ENCODE measurements at regions not wholly inside any gene's neighbourhood (a gene's known extent, or its start where the extent isn't known, plus 50 kb on each side); places are given as distances from the start of the nearest gene placed in this dataset.

DNA sequence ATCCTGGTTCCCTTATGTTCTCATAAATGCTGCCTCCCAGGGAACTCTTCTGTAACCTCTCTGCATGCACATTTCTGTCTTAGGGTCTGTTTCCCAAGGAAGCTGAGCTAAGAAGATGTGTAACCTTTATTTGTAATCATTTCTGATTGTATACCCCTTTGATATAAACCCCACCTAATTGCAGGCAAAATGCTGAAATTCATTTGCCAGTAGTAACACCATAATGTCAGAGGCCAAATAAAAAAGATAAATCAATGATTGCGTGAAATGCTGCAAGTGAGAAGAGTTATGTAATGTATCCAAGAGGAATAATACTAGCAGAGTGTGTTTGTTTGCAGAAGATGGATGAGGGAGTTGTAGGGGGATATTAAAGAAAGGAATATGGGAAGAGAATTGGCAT is 822.6 kb upstream of the GRAMD2B start:
- no peak overlapping the region for H3K4me3 ChIP-seq (ENCODE audit: low read depth, low read length)
- no peak for DNase-seq (ENCODE audit: low read depth)
- TF ChIP-seq, protein P1, sequence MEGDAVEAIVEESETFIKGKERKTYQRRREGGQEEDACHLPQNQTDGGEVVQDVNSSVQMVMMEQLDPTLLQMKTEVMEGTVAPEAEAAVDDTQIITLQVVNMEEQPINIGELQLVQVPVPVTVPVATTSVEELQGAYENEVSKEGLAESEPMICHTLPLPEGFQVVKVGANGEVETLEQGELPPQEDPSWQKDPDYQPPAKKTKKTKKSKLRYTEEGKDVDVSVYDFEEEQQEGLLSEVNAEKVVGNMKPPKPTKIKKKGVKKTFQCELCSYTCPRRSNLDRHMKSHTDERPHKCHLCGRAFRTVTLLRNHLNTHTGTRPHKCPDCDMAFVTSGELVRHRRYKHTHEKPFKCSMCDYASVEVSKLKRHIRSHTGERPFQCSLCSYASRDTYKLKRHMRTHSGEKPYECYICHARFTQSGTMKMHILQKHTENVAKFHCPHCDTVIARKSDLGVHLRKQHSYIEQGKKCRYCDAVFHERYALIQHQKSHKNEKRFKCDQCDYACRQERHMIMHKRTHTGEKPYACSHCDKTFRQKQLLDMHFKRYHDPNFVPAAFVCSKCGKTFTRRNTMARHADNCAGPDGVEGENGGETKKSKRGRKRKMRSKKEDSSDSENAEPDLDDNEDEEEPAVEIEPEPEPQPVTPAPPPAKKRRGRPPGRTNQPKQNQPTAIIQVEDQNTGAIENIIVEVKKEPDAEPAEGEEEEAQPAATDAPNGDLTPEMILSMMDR (IDR thresholded peaks at IDR 0.05; ENCODE audit: control insufficient read depth, extremely low read depth, insufficient read depth): no peak

DNA sequence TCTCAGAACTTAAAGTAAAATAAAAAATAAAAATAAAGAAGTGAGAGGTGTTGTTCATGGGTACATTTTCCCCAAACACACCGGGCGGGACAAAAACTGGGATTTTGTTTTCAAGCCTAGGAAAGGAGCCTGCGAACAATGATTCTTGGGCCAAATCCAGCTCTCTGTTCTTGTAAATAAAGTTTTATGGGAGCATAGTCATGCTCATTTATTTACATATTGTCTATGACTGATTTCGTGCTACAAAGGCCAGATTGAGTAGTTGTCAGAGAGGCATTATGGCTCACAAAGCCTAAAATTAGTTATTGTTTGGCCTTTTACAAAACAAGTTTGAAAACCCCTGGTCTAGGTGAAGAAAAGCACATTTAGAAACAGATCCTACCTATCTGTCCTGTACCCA is 821.0 kb upstream of the GRAMD2B start:
- H3K4me3 ChIP-seq (ENCODE audit: low read depth, low read length): no peak overlapping the region
- DNase-seq (ENCODE audit: low read depth): peak; percentile 83
- TF ChIP-seq, protein P1 (IDR thresholded peaks at IDR 0.05; ENCODE audit: control insufficient read depth, extremely low read depth, insufficient read depth): no peak

DNA sequence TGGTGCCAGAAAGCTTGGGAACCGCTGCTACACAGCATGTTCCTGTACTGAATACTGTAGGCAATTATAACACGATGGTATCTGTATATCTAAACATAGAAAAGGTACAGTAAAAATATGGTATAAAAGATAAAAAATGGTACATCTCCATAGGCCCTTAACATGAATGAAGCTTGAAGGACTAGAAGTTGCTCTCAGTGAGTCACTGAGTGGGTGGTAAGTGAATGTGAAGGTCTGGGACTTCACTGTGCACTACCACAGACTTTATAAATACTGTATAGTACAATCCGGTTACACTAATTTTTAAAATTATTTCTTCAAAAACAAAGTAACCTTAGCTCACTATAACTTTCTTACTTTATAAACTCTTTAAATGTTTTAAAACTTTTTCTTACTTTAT is 819.9 kb upstream of the GRAMD2B start:
- TF ChIP-seq, protein P1 (IDR thresholded peaks at IDR 0.05; ENCODE audit: control insufficient read depth, extremely low read depth, insufficient read depth): no peak
- H3K4me3 ChIP-seq (ENCODE audit: low read depth, low read length): no peak overlapping the region
- DNase-seq (ENCODE audit: low read depth): no peak

DNA sequence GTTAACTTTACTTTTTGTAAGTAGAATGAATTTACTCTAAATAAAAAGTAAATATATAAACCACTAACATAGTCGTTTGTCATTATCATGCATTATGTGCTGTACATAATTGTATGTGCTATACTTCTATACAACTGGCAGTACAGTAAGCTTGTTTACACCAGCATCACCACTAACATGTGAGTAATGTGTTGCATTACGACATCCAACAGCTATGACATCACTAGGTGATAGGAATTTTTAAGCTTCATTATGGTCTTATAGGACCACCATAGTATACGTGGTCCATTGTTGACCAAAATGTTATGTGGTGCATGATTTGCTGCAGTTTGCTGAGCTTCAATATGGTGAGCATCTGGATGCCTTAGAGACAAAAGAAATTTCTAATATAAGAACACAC is 819.1 kb upstream of the GRAMD2B start:
- no peak for DNase-seq (ENCODE audit: low read depth)
- TF ChIP-seq, protein P1 (IDR thresholded peaks at IDR 0.05; ENCODE audit: control insufficient read depth, extremely low read depth, insufficient read depth): no peak
- H3K4me3 ChIP-seq (ENCODE audit: low read depth, low read length): no peak overlapping the region

DNA sequence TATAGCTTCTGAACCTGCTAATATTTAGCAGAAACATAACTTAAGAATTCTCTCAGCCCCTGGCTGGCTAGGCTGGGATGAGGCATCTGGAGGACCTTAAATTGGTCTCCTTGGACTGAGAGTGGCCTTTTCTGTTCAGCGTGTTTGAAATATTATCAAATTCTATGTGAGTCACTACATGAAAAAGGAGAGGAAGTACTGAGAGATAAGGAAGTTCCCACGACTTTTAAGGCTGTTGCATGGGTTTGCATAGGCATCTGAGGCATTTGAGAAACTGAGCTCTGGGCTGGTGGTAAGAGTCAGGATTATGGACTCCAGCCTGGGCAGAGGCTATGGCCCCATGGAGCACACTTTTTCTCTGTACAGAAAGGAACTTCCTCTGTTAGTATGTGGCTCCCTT is 816.2 kb upstream of the GRAMD2B start:
- no peak overlapping the region for H3K4me3 ChIP-seq (ENCODE audit: low read depth, low read length)
- TF ChIP-seq, protein P1 (IDR thresholded peaks at IDR 0.05; ENCODE audit: control insufficient read depth, extremely low read depth, insufficient read depth): no peak
- DNase-seq (ENCODE audit: low read depth): no peak

DNA sequence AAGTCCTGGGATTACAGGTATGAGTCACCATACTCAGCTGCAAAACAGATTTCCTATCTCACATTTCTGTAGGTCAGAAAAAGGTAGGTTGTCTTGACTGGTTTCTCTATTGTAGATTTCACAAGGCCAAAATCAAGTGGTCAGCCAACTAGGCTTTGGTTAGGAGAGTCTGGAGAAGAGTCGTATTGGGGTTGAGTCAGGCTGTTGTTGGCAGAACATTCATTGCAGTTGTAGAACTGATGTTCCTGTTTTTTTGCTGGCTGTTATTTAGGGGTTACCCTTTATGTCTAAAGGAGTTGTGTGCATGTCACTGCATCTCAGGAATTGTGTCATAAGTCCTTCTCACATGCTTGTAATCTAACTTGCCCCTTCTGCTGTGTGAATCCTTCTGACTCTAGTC is 814.2 kb upstream of the GRAMD2B start:
- TF ChIP-seq, protein P1 (IDR thresholded peaks at IDR 0.05; ENCODE audit: control insufficient read depth, extremely low read depth, insufficient read depth): no peak
- DNase-seq (ENCODE audit: low read depth): no peak
- H3K4me3 ChIP-seq (ENCODE audit: low read depth, low read length): no peak overlapping the region

DNA sequence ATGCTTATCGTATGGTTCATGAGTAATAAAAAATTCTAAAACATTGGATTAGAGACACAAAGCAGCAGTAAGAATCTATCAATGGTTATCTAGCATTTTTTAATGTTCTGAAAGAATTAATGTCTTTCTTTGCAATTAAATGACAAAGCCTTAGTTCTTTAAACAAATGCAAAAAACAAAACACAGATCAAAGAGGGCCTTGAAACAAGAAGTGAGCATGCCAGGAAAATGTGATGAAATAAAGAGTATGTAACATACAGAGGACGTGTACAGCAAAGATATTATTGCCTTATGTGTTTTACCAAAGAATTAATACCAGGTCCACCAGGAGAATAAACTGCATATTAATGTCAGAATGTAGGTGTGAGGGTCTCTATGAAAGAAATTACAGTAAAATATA is 812.3 kb upstream of the GRAMD2B start:
- TF ChIP-seq, protein P1 (IDR thresholded peaks at IDR 0.05; ENCODE audit: control insufficient read depth, extremely low read depth, insufficient read depth): no peak
- H3K4me3 ChIP-seq (ENCODE audit: low read depth, low read length): no peak overlapping the region
- DNase-seq (ENCODE audit: low read depth): no peak

All from LNCaP clone FGC (cell line).